ENCODE measurements at regions not wholly inside any gene's neighbourhood (a gene's known extent, or its start where the extent isn't known, plus 50 kb on each side); places are given as distances from the start of the nearest gene placed in this dataset.
"Not testable (repeated sequence)": the region's sequence is repeated elsewhere in the genome, so short reads cannot be mapped to it uniquely, and the experiment has no call there.

GRCh38 chr5:123294544-123294943 is 128.7 kb downstream of the CEP120 start:
- no peak for DNase-seq

- DNase-seq = no peak
Measured at GRCh38 chr5:123289210-123289609, 134.0 kb downstream of the CEP120 start.

DNA sequence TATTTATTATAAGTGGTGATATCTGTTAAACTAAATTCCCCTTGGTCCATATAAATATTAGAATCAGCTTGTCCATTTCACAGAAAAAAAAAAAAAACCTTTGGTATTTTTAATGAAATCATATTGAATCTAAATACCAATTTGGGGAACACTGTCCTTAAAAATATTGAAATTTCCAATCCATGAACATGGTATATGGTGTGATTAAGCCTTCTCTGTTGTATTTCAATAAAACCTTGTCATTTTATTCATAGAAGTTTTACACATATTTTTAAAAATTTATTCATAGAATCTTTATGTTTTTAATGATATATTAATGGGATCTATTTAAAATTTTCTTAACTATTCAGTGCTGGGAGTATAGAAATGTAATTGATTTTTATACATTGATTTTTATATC is 135.3 kb downstream of the CEP120 start:
- DNase-seq = no peak

DNA sequence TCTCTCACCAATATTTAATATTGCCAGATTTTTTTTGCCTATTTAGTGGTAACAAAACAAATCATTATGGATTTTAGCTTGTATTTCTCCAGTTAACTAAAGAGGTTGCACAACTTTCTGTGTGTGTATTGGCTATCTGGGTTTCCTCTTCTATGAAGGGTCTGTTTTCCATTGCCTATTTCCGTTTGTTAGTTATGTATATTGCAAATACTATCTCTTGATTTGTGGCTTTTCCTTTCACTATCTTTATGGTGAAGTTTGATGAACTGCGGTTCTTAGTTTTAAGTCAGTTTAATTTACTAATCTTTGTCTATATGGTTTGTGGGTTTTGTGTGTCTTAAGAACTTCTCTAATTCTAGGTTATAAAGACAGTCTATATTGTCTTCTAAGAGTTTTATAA is 136.3 kb downstream of the CEP120 start:
- no peak for DNase-seq

DNA sequence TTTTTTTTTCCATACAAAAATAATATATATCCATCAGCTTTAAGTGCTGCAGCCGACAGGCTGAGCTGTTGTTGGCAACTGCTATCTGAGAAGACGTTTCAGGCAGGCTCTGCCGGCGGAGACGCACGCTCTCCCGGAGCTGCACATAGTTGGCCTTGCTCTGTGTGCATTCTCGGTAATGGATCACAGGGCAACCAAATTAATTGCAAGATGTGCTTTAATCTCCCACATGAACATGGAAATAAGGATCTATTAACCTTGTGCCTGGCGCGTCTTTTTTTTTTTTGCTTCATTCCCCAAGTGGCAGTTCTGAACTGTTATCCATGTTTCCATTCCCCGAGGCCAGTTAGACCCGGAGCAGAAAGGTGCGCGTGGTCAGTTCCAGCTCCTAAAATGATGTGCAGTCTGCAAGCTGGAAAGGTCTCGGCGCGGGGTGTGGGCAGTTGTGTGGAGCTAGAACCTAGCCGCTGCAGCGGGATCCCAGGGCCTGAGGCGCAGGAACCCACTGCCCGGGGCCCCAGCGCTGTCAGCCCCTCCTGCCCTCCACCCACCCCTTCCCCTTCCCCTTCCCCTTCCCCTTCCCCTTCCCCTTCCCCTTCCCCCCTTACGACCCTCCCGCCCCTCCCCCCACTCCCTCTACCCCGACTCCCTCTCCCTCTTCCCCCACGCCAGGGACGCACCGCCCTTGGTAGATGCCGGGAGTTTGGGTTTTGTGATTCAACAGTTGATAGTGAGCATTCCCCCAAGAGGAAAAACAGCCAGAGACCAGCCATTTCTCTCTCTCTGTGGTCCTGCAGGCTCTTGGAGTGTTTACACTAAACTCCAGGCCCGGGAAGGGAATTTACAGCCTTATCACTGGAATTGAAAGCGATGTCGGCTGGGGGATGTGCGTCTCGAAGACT is 137.8 kb downstream of the CEP120 start:
- DNase-seq = peak; percentile 58

- DNase-seq = no peak
Measured at GRCh38 chr5:123283499-123283898, 139.7 kb downstream of the CEP120 start.

DNA sequence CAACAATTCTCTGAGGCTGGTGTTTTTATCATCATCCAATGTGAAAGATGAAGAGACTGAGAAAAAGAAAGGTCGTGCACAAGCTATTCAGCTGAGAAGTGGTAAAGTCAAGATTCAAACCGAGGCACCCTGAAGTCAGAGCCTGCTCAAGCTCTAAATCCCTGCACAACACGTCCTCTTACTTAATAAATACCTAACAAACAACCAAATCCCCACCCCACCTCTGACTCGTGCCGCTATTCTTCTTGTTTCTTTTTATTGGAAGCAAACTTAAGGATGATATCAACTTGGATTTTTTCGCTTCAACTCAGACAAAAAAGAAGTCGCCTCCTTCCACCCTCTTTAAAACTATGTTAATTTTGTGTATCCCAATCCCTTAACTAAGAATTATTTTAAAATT is 140.2 kb downstream of the CEP120 start:
- no peak for DNase-seq

DNA sequence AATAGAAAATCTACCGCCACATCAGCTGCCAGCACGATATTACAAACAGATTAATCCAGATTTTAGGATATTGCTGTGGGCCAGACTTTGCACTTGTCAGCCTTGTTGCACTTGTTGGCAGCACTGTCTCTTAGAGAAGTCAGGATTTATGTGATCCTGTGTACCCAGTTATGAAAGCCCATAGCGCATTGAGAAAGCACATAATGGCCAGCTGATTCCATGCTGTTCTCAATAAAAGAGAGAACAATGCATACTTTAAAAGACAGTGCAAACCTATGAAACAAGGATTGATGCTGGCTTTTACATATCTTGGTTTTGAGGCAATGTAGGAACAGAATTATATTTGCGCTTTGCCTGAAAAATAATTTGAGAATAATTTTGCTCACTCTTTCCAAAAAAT is 140.8 kb downstream of the CEP120 start:
- DNase-seq = no peak

GRCh38 chr5:123280854-123281253 is 142.3 kb downstream of the CEP120 start:
- DNase-seq = not testable (repeated sequence)

DNA sequence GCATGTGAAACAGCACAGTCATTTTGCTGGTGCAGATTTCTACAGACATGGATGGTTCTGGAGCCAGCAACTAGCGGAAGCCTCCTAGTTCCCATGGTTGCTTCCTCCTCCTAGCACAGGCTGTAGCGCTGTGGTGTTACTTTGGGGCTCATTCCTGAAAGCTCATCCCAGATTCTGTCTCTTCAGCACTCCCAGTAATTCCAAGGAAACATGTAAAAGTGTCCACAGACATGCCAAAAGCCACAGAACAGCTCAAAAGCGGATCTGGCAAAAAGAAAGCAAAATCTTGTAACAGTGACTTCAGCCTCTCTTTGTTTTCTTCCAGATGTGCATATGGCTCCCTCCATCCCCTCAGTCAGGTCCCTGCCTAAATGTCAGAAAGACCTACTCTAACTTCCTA is 144.1 kb downstream of the CEP120 start:
- DNase-seq = no peak

DNA sequence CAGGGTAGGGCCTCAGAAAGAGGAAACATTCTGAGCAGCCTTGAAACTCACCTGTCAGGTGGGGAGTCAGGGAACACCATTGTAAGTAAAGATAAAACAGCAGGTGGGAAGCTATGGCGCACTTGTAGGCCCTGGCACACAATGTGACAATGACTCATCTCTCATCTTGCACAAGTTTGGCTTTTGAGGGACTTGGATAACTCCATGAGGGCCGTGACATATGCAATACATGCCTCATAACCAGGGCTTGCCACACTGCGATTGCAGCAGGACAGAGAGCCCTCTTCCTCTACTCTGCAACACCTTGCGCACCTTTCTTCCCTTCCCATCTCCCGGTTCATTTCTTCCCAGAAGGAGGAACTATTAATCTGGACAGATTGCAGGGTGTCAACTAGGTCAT is 144.9 kb downstream of the CEP120 start:
- no peak for DNase-seq

GRCh38 chr5:123273984-123274383 is 149.2 kb downstream of the CEP120 start:
- DNase-seq = no peak

GRCh38 chr5:123273095-123273494 is 150.1 kb downstream of the CEP120 start:
- no peak for DNase-seq

- DNase-seq = no peak
Measured at GRCh38 chr5:123269851-123270250, 153.4 kb downstream of the CEP120 start.

GRCh38 chr5:123269436-123269835 is 153.8 kb downstream of the CEP120 start:
- DNase-seq = no peak

DNA sequence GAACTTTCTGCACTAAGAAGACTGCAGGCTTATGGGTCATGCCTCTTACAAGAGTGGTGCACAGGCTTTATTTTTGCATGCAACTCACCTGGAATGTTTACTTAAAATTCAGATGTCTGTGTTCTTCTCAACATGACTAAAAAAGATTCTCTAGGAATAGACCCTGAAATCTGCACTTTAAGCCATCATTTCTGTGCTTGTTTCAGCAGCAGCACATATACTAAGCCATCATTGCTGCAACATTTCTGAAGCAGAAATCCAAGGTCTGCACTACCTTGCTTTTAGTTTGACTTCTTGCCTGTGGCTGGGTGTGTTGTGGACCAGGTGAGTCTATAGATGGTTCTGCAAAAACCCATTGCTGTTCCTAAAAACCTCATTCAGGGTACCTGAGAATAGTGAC is 156.8 kb downstream of the CEP120 start:
- no peak for DNase-seq

- DNase-seq = no peak
Measured at GRCh38 chr5:123265551-123265950, 157.7 kb downstream of the CEP120 start.

- no peak for DNase-seq
Measured at GRCh38 chr5:123264394-123264793, 158.8 kb downstream of the CEP120 start.

DNA sequence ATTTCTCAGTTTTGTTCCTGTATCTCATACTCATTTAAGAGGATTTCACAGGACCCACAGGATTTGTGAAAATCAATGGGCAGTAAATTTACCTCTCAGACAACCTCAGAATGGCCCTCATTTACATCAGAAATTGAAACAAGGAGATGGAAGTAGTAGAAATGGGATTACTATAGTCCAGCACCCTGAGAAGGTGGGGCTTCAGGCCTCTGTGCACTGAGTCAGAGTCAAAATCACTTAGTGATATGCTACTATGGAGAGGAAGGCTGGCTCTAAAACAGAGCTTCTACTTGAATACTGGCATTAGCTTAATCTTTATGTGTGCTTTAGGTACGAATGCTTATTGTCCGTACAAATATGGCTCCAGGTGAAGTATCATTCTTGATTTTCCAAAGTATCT is 159.3 kb downstream of the CEP120 start:
- no peak for DNase-seq

DNA sequence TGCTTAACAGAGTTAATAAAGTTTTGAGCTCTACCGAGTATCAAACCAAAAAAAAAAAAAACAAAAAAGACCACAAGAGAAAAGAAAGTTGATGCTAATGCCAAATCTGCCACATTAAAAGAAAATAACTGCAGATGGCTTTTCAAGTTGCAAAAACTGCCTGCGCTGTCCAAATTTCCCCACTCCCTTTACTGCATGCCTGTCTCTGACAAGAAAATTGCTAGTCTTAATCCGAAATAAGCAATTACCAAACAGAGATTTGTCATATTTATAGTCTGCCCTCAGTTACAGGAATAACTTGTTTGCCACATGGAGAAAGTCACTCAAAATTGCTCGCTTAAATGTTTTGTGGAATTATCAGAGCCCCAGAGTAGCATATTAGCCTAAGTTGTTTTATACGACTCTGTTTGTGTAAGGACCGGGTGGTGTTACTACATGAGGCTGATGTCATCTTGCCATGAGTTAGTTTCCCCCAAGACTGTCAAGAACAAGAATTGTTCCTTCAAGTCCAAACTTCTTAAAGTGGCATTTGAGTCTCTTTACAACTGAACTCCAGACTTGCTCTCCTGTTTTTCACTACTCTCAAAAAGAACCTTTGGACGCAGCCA is 160.9 kb downstream of the CEP120 start:
- no peak for DNase-seq

DNA sequence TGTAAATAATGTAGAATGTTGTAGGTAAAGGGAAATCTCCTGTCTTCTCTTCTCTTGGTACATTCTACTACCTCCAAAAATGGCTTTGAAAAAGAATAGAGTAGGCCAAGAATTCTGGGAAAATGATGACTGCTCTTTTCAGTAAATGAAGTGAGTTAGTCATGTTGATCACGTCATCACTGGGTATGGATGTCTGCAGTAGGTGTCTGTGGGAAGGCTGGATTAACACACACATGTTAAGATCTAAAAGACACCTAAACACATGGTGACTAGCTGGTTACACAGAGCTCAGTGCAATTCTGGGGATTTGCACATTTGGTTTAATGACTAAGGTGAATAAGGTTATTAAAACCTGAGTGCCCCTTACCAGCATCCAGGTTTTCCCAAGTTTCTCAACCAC is 161.5 kb downstream of the CEP120 start:
- DNase-seq = no peak

- no peak for DNase-seq
Measured at GRCh38 chr5:123249446-123249845, 160.4 kb downstream of the PRDM6 start.

DNA sequence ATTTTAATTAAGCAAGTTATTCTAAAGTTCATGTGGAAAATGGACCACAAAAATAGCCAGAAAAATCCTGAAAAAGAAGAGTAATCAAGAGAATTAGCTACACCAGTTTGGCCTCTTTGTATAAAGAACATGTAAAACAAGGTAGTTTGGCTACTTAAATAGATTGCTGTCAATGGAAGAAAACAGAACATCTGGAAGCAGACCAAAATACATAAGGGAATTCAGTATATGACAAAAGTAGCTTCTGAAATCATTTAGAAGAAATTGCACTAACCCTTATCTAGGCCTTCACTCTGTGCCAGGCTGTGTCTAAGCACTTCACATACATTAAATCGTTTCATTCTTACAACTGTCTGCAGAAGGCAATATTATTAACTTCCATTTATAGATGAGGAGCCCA is 156.6 kb downstream of the PRDM6 start:
- no peak for DNase-seq

GRCh38 chr5:123244458-123244857 is 155.4 kb downstream of the PRDM6 start:
- no peak for DNase-seq

All from right hindlimb (tissue), 1 donor.